Stomach (tissue), 8 donors: ENCODE measurements at regions not wholly inside any gene's neighbourhood (a gene's known extent, or its start where the extent isn't known, plus 50 kb on each side); places are given as distances from the start of the nearest gene placed in this dataset.
A peak's percentile ranks its signal among the peaks of the same experiment; 100 is the strongest.

ENCODE experiments used
- DNase-seq, 2 donors: peaks; one replicate each; pipeline versions ENCODE4 v3.0.0 to v3.0.0-alpha.2; 2013 to 2019
- H3K27ac ChIP-seq, 5 donors: fragments of 200-600 bp in 4 of 5; sonication (generic) in 4 of 5; one replicate each; pipeline ENCODE4 v1.5.1; 2013 to 2019; ENCODE audit warnings: mild to moderate bottlenecking in 1 of 5, moderate library complexity in 1 of 5
- H3K27me3 ChIP-seq, 3 donors: fragments of 200-600 bp; sonication (generic); one replicate each; pipeline ENCODE4 v1.5.1; 2017 to 2019; ENCODE audit warnings: mixed run types in 1 of 3
- H3K36me3 ChIP-seq, 4 donors: fragments of 200-600 bp; sonication (generic); 1 replicate in 3 of 4; 2 replicates in 1 of 4; pipeline ENCODE4 v1.5.1; 2016 to 2019
- H3K4me1 ChIP-seq, 4 donors: fragments of 200-600 bp; sonication (generic); one replicate each; pipeline ENCODE4 v1.5.1; 2016 to 2019
- H3K4me3 ChIP-seq, 4 donors: fragments of 200-600 bp; sonication (generic) in 3 of 4; one replicate each; pipeline ENCODE4 v1.5.1; 2016 to 2019; ENCODE audit warnings: mild to moderate bottlenecking in 1 of 4
- H3K9me3 ChIP-seq, 4 donors: fragments of 200-600 bp; sonication (generic); one replicate each; pipeline ENCODE4 v1.5.1; 2016 to 2019
- EP300 ChIP-seq: sonication (generic); formaldehyde crosslinking; IDR thresholded peaks from one replicate; pipeline ENCODE4 v1.6.1; 2017; ENCODE audit warnings: antibody characterized with exemption
- POLR2A ChIP-seq, 4 donors: fragments of 450-650 bp; IDR thresholded peaks; one replicate each; pipeline ENCODE4 v1.6.1; 2016; ENCODE audit warnings: antibody characterized with exemption in 4 of 4, control low read depth in 2 of 4, mild to moderate bottlenecking in 1 of 4, moderate library complexity in 1 of 4
- POLR2AphosphoS5 ChIP-seq, 3 donors: sonication (generic); formaldehyde crosslinking; IDR thresholded peaks; one replicate each; pipeline ENCODE4 v1.6.1; 2016; ENCODE audit warnings: antibody characterized with exemption in 3 of 3
- WGBS, 5 donors: extraction: QIAGEN DNeasy Blood & Tissue Kit in 3 of 5; methylation state at CpG; one replicate each; pipeline versions ENCODE4 v1.1.5 to v1.1.7; 2013 to 2018; 5-methylcytosine and 5-hydroxymethylcytosine counted together
- intact Hi-C: fragments of 100-400 bp; cut with DNase I; formaldehyde crosslinking; loops from one replicate; pipeline ENCODE4 v1.15.1; 2023; ENCODE audit warnings: low total_unique reads
- TF ChIP-seq, protein P1 (sequence below), 7 experiments: fragments of 450-650 bp in 4 of 7; fragments of 200-600 bp in 3 of 7; sonication (generic) in 3 of 7; IDR thresholded peaks; one replicate each; pipeline ENCODE4 v1.5.1; 2016 to 2019; ENCODE audit warnings: antibody characterized with exemption in 7 of 7, control low read depth in 2 of 7, mild to moderate bottlenecking in 1 of 7
- donor health status: healthy with polysubstance abuse.
- donor health status: Bipolar disorder and iron deficiency.
- donor health status: healthy.

DNA sequence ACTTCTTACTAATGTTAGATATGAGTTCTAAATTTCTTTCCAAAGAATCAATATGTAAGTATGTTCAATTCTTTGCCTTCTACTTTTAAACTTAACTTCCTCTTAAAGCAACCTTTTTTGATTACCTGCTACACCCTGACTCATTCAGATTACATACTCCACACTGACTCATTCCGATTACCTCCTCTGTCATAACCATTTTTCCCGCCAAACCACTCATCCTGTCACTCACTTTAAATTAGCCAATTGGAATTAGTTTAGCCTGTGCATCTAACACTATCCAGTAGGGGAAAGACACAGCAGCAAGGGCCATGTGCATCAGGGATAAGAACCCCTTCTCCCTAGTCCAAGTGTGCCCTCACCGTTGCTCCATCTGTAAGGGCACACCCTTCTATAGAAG lies 815.5 kb downstream of the BRINP3 start:
- WGBS, 5 donors: 76 to 84% (median 78%) methylated on average over 3 of the region's 3 CpGs
- H3K4me3 ChIP-seq: no peak overlapping the region
- TF ChIP-seq EP300 (no peak), POLR2AphosphoS5 (IDR thresholded peaks at IDR 0.05) (no peak), POLR2A (IDR thresholded peaks at IDR 0.05) (no peak)
- TF ChIP-seq, protein P1, sequence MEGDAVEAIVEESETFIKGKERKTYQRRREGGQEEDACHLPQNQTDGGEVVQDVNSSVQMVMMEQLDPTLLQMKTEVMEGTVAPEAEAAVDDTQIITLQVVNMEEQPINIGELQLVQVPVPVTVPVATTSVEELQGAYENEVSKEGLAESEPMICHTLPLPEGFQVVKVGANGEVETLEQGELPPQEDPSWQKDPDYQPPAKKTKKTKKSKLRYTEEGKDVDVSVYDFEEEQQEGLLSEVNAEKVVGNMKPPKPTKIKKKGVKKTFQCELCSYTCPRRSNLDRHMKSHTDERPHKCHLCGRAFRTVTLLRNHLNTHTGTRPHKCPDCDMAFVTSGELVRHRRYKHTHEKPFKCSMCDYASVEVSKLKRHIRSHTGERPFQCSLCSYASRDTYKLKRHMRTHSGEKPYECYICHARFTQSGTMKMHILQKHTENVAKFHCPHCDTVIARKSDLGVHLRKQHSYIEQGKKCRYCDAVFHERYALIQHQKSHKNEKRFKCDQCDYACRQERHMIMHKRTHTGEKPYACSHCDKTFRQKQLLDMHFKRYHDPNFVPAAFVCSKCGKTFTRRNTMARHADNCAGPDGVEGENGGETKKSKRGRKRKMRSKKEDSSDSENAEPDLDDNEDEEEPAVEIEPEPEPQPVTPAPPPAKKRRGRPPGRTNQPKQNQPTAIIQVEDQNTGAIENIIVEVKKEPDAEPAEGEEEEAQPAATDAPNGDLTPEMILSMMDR (IDR thresholded peaks at IDR 0.05): no peak
- H3K27ac ChIP-seq: no peak overlapping the region
- H3K36me3 ChIP-seq: no peaks in the 10 kb centered on the region
- no peaks in the 10 kb centered on the region for H3K27me3 ChIP-seq
- DNase-seq: no peak
- H3K9me3 ChIP-seq: no peaks in the 10 kb centered on the region
- H3K4me1 ChIP-seq: no peaks in the 10 kb centered on the region
- intact Hi-C loops: no loop called here

DNA sequence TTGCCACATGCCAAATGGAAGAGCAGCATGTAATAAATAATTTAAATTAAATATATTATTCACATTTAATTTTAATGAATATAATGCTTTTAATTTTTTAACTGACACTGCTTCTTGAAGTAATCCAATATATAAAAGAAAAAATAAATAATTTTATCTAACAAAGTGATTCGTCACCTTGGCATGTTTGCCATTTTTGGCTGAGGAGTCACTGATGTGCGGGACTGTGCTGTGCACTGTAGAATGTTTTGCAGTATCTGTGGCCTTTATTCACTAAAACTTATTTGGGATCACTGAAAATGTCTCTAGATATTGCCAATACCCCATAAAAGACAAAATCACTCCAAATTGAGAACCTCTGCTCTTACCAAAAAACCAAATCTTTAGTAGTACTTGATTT lies 807.8 kb downstream of the BRINP3 start:
- WGBS, 5 donors: 79 to 89% (median 84%) methylated on average over 2 of the region's 2 CpGs
- H3K4me1 ChIP-seq: no peaks in the 10 kb centered on the region
- H3K27me3 ChIP-seq: no peaks in the 10 kb centered on the region
- no peak overlapping the region for H3K27ac ChIP-seq
- H3K9me3 ChIP-seq: no peaks in the 10 kb centered on the region
- H3K4me3 ChIP-seq: no peak overlapping the region
- intact Hi-C loops: no loop called here
- H3K36me3 ChIP-seq: no peaks in the 10 kb centered on the region
- TF ChIP-seq POLR2A (IDR thresholded peaks at IDR 0.05) (no peak), EP300 (no peak), POLR2AphosphoS5 (IDR thresholded peaks at IDR 0.05) (no peak)
- TF ChIP-seq, protein P1 (IDR thresholded peaks at IDR 0.05): no peak
- no peak for DNase-seq

DNA sequence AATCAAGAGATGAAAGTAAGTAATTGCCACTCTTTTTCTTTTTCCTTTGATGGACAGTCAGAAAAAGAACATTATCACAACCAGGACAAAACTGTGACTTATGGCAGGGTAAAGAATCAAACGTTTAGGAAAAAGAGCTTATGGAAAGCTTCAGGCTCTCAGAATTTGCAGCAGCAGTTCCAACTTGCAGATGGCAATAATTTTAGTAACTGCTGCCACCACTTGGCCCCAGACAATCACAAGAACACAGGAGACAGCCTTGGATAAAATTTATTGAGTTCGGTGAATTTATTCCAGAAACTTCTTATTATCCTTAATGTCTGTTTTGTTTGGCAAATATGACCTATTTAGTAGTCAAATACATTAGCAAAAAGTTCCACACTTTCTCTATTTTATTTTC lies 804.4 kb downstream of the BRINP3 start:
- Histone ChIP-seq H3K9me3 (no peaks in the 10 kb centered on the region), H3K27me3 (no peaks in the 10 kb centered on the region), H3K36me3 (no peaks in the 10 kb centered on the region), H3K4me3 (no peak overlapping the region), H3K4me1 (no peaks in the 10 kb centered on the region), H3K27ac (no peak overlapping the region)
- intact Hi-C loops: no loop called here
- 34 to 40% (median 37%) methylated on average over 2 of the region's 2 CpGs for WGBS, 5 donors
- DNase-seq: peak in 1 of 2 donors; percentile 22
- TF ChIP-seq POLR2A (IDR thresholded peaks at IDR 0.05) (no peak), POLR2AphosphoS5 (IDR thresholded peaks at IDR 0.05) (no peak)

DNA sequence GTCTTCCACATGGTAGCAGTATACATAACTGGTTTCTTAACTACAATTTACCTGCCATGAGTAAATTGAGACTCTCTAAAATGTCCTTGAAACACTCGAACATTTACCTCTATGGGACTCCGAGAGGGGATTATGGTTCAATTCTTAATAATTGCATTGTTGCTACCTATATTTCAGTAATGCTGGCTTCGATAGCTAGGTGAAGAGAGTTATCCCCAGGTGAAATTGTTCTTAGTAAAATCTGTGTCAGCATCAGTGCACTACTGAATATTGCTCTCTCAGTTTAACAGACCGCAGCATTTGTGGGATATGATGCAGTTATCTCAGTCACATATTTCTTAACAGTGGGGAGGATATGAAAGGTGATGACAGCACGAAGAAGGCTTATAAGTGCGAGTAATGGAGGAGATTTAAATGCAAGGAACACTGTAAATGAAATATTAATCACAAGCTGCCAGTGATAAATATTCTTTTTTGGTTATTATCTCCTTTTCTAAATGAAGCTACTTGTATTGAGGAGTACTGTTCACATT lies 801.9 kb downstream of the BRINP3 start:
- no peaks in the 10 kb centered on the region for H3K9me3 ChIP-seq
- intact Hi-C loops: no loop called here
- H3K4me3 ChIP-seq: no peak overlapping the region
- no peaks in the 10 kb centered on the region for H3K27me3 ChIP-seq
- no peak overlapping the region for H3K27ac ChIP-seq
- H3K36me3 ChIP-seq: no peaks in the 10 kb centered on the region
- no peaks in the 10 kb centered on the region for H3K4me1 ChIP-seq
- no peak for DNase-seq
- TF ChIP-seq POLR2A (IDR thresholded peaks at IDR 0.05) (no peak), POLR2AphosphoS5 (IDR thresholded peaks at IDR 0.05) (no peak), EP300 (no peak)
- TF ChIP-seq, protein P1 (IDR thresholded peaks at IDR 0.05): no peak
- WGBS, 5 donors: 78 to 87% (median 83%) methylated on average over 6 of the region's 6 CpGs

DNA sequence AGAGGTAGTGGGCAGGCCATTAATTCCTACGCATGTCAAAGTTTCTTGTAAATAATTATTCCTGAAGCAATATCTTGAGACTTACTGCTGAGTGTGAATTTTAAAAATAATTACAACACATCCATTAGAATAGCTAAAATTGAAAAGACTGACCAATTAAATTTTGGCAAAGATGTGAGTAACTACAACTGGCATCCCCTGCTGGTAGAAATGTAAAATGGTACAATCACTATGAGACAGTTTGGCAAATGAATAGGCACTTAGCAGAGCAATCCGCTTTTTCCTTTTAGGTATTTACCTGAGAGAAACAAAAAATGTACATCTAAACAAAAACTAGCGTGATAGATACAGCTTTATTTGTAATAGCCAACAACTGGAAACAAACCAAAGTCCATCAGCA lies 798.9 kb downstream of the BRINP3 start:
- 84 to 92% (median 86%) methylated on average over 3 of the region's 3 CpGs for WGBS, 5 donors
- intact Hi-C loops: no loop called here
- no peaks in the 10 kb centered on the region for H3K27me3 ChIP-seq
- no peak overlapping the region for H3K4me3 ChIP-seq
- H3K36me3 ChIP-seq: no peaks in the 10 kb centered on the region
- DNase-seq: no peak
- no peaks in the 10 kb centered on the region for H3K4me1 ChIP-seq
- no peaks in the 10 kb centered on the region for H3K9me3 ChIP-seq
- TF ChIP-seq POLR2A (IDR thresholded peaks at IDR 0.05) (no peak), EP300 (no peak), POLR2AphosphoS5 (IDR thresholded peaks at IDR 0.05) (no peak)
- TF ChIP-seq, protein P1 (IDR thresholded peaks at IDR 0.05): no peak
- H3K27ac ChIP-seq: no peak overlapping the region
